BLaER1 treated with 17β-estradiol and CSF1 and Interleukin-3, amounts not matched to agents 10 nM and 100 nM (cell line): ENCODE measurements at regions not wholly inside any gene's neighbourhood (a gene's known extent, or its start where the extent isn't known, plus 50 kb on each side); places are given as distances from the start of the nearest gene placed in this dataset.

Source experiments
- H3K27ac ChIP-seq, 11 experiments: shearing (Covaris generic); formaldehyde crosslinking; 2 replicates each; pipeline ENCODE4 v1.8.1; 2022
- H3K27me3 ChIP-seq, 11 experiments: shearing (Covaris generic); formaldehyde crosslinking; 2 replicates each; pipeline ENCODE4 v1.8.1; 2022
- H3K36me3 ChIP-seq, 11 experiments: shearing (Covaris generic); formaldehyde crosslinking; 2 replicates each; pipeline ENCODE4 v1.8.1; 2022
- H3K4me1 ChIP-seq, 10 experiments: shearing (Covaris generic); formaldehyde crosslinking; 2 replicates each; pipeline ENCODE4 v1.8.1; 2022
- H3K4me2 ChIP-seq, 11 experiments: shearing (Covaris generic); formaldehyde crosslinking; 2 replicates each; pipeline ENCODE4 v1.8.1; 2022
- H3K4me3 ChIP-seq, 10 experiments: shearing (Covaris generic); formaldehyde crosslinking; 2 replicates each; pipeline ENCODE4 v1.8.1; 2022
- H3K9ac ChIP-seq, 11 experiments: shearing (Covaris generic); formaldehyde crosslinking; 2 replicates each; pipeline ENCODE4 v1.8.1; 2022
- H3K9me3 ChIP-seq, 11 experiments: shearing (Covaris generic); formaldehyde crosslinking; replicated peaks in 1 of 11; 2 replicates each; pipeline ENCODE4 v1.8.1; 2022
- H4K20me1 ChIP-seq, 11 experiments: shearing (Covaris generic); formaldehyde crosslinking; 2 replicates each; pipeline ENCODE4 v1.8.1; 2022
- Cebpa-rat ChIP-seq, 11 experiments: shearing (Covaris generic); IDR thresholded peaks; 2 replicates each; pipeline ENCODE4 v1.8.1; 2022

DNA sequence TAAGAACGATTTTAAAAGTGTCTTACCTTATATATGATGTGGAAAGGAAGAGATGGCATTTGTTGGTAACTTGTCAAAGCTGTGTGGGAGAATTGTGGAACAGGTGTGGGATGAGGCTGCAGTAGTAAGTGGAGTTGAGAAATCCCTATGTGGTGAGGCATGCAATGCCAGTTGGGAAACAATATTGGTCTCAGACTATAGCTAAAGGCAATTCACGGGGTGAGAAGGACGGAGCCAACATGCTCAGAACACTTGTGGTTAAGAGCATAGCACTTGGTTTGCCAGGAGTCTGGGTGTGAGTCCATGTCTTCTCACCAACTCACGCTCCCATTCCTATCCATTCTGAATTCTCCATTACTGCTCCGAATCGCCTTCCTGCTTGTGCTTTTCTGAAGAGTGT lies 615.6 kb upstream of the ADAMTS9 start:
- H3K9ac ChIP-seq: no peak overlapping the region
- no peaks in the 10 kb centered on the region for H3K4me1 ChIP-seq
- no peaks in the 10 kb centered on the region for H3K9me3 ChIP-seq
- no peak overlapping the region for H3K27ac ChIP-seq
- no peaks in the 10 kb centered on the region for H3K36me3 ChIP-seq
- H3K4me3 ChIP-seq: no peak overlapping the region
- no peaks in the 10 kb centered on the region for H3K27me3 ChIP-seq
- no peak for TF ChIP-seq Cebpa-rat (IDR thresholded peaks at IDR 0.05)
- H3K4me2 ChIP-seq: no peak overlapping the region
- no peaks in the 10 kb centered on the region for H4K20me1 ChIP-seq

DNA sequence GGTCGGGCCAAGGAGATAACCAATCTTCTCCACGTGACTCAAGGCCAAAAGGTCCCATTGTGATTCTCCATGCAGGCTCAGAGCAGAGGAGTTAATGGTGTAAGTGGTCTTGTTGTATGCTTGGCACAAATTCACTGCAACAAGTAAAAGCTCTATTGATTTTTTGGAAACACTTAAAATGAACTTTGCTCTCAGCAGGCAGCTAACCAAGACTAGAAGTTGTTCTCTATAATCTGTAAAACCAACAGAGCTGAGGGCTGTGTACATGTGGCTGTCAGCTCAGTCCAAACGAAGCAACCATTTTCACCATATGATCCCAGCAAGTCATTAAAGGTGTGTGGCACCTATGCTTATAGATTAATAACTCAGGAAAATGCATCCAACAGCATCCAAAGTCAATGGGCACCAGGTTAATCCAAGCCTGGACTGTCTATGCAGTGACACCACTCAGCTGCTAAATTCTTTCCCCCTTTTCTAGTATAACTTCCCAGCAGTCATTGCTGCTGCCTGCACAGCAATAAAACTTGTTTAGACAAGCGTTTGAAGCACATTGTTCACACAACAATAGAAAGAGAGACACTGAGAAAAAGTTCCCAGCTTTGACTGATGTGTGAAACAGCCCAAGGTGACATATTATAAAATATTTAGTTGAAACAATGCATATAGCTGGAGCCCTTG lies 603.8 kb upstream of the ADAMTS9 start:
- Histone ChIP-seq H3K27ac (no peak overlapping the region), H3K9me3 (no peaks in the 10 kb centered on the region), H4K20me1 (no peaks in the 10 kb centered on the region), H3K4me1 (no peaks in the 10 kb centered on the region), H3K4me2 (no peak overlapping the region), H3K27me3 (no peaks in the 10 kb centered on the region), H3K36me3 (no peaks in the 10 kb centered on the region), H3K4me3 (no peak overlapping the region), H3K9ac (no peak overlapping the region)
- no peak for TF ChIP-seq Cebpa-rat (IDR thresholded peaks at IDR 0.05)

DNA sequence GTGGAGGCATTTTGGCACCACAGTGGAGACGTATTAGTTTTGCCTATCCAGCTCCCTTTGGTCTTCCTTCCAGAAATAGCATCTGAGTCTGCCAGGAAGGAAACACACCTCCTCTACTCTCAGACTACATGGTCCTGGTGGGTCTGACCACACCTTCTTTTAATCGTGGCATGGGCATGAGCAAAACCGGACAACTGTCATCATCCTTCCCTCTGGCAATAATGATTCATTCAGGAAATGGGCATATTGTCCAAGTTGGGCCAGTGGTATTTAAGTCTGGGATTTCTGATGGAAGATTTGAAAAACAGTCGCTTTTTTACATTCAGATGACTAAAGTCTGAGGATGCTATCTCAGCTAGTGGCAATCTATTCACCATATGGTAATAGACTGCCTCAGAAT lies 601.0 kb upstream of the ADAMTS9 start:
- TF ChIP-seq Cebpa-rat (IDR thresholded peaks at IDR 0.05): no peak

DNA sequence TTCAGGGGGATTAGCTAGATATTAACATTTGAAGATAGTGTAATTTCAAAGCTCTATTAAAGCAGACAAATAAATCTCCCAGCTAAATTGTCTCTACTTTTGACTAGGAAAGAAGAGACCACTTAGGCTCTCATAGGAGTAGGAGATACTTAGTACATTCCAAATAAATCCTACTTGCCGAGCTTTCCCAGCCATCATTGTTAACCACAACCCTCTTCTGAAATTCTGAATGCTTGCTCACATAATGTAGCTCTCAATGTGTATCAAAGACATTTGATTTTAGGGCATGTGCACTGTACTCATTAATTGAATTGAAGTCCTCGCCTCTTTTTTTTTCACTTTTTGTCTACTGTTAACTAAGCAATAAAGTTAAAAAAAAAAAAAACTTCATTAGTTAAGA lies 598.2 kb upstream of the ADAMTS9 start:
- H3K9ac ChIP-seq: no peak overlapping the region
- TF ChIP-seq Cebpa-rat (IDR thresholded peaks at IDR 0.05): no peak

More for the DNA sequence above, 601.0 kb upstream of the ADAMTS9 start:
- H3K4me2 ChIP-seq: no peak overlapping the region
- no peaks in the 10 kb centered on the region for H3K36me3 ChIP-seq
- H3K27ac ChIP-seq: no peak overlapping the region
- no peaks in the 10 kb centered on the region for H3K9me3 ChIP-seq
- H3K9ac ChIP-seq: no peak overlapping the region
- no peaks in the 10 kb centered on the region for H4K20me1 ChIP-seq
- H3K4me3 ChIP-seq: no peak overlapping the region
- no peaks in the 10 kb centered on the region for H3K4me1 ChIP-seq
- no peaks in the 10 kb centered on the region for H3K27me3 ChIP-seq

DNA sequence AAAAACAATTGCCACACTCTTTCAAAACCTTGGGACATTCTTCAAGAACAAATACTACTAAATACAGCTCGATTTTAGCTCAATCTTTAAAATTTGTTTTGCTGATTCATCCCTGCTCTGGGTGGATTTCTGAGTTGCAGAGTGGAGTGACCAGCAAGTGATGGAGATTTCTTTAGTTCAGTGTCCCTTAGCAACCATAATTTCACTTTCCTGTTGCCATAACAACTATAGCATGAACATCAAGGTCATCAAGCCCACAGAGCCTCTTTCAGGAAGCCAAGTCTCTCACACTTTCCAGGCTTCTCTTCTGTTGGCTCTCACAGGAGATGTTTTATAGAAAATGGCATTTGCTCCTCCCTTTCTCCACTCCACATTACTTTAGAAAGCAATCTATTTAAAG lies 597.2 kb upstream of the ADAMTS9 start:
- H3K27me3 ChIP-seq: no peaks in the 10 kb centered on the region

More for the DNA sequence above, 598.2 kb upstream of the ADAMTS9 start:
- Histone ChIP-seq H3K27me3 (no peaks in the 10 kb centered on the region), H3K36me3 (no peaks in the 10 kb centered on the region), H3K27ac (no peak overlapping the region), H3K4me3 (no peak overlapping the region), H3K4me2 (no peak overlapping the region), H4K20me1 (no peaks in the 10 kb centered on the region), H3K4me1 (peaks cover 0 to 12% (median 0%) of the 10 kb centered on the region in 10 experiments; a peak in 4 of 20 replicates), H3K9me3 (no peaks in the 10 kb centered on the region)

DNA sequence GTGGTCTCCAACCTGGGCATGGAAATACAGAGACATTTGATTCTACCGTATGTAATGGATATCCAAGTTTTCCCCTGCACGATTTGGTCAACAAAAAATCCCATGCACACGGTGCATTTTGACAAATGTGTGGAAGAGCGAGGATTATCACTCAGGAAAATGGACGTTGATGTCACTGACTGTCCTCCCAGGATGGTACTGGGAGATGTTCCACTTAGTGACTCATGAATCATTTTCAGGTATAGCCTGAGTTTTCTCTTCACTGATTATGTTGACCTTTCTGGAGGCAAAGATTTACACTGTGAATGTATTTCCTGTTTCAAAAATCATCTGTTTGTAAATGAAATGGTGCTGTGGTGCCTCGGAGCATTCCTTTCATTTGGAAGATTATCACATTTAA lies 596.7 kb upstream of the ADAMTS9 start:
- Histone ChIP-seq H3K9me3 (no peaks in the 10 kb centered on the region), H3K27ac (no peak overlapping the region), H4K20me1 (no peaks in the 10 kb centered on the region), H3K27me3 (no peaks in the 10 kb centered on the region), H3K4me2 (no peak overlapping the region), H3K4me3 (no peak overlapping the region), H3K4me1 (peaks cover 0 to 12% (median 0%) of the 10 kb centered on the region in 10 experiments; a peak in 4 of 20 replicates), H3K36me3 (no peaks in the 10 kb centered on the region), H3K9ac (no peak overlapping the region)
- TF ChIP-seq Cebpa-rat (IDR thresholded peaks at IDR 0.05): no peak

More for the DNA sequence above, 597.2 kb upstream of the ADAMTS9 start:
- no peak for TF ChIP-seq Cebpa-rat (IDR thresholded peaks at IDR 0.05)
- Histone ChIP-seq H3K9ac (no peak overlapping the region), H3K36me3 (no peaks in the 10 kb centered on the region), H3K9me3 (no peaks in the 10 kb centered on the region), H3K27ac (no peak overlapping the region), H3K4me3 (no peak overlapping the region), H3K4me1 (peaks cover 0 to 12% (median 0%) of the 10 kb centered on the region in 10 experiments; a peak in 4 of 20 replicates), H4K20me1 (no peaks in the 10 kb centered on the region), H3K4me2 (no peak overlapping the region)

DNA sequence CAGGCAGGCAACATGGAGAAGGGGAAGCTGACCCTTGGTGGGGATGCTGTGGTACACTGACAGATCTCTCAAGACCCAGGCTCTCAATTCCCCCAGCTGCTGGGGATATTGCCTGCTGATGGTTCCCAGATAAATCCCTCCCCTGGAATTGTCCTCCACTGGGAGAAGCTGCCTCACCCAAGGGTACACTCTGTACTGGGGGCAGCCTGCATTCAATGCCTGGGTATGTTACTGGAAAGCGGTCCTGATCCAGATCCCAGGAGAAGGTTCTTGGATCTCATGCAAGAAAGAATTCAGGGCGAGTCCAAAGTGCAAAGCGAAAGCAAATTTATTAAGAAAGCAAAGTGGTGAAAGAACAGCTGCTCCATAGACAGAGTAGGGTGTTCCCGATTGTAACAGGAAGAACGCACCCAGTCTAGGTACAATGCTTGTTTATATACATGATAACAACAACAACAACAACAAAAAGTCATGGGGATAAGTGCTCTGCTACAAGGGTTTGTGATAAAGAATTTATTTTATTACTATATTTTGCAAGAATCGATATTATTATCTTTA lies 591.5 kb upstream of the ADAMTS9 start:
- Histone ChIP-seq H3K4me1 (peaks cover 0 to 12% (median 0%) of the 10 kb centered on the region in 10 experiments; a peak in 4 of 20 replicates), H3K4me3 (no peak overlapping the region), H3K9me3 (no peaks in the 10 kb centered on the region), H3K27me3 (no peaks in the 10 kb centered on the region), H3K27ac (no peak overlapping the region), H3K36me3 (no peaks in the 10 kb centered on the region), H3K4me2 (no peak overlapping the region), H3K9ac (no peak overlapping the region), H4K20me1 (no peaks in the 10 kb centered on the region)
- no peak for TF ChIP-seq Cebpa-rat (IDR thresholded peaks at IDR 0.05)

DNA sequence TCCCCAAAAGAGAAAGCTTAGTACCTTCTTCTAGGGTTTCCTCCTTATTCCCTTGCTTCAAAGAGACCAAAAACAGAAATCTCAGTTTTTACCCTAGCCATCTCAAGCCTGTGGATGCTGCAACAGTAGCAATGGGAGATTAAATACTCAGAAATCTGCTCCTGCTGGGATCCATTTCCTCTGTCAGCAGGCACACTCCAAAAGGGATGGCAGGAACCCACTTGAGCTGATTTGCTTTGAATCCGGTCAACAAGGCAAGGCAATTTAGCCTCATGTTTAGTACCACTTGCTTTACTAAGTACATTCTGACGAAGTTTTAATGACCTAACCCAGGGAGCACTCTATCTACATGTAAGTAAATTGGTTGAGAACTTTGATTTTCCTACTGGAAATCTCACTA lies 590.0 kb upstream of the ADAMTS9 start:
- no peaks in the 10 kb centered on the region for H3K9me3 ChIP-seq
- H3K36me3 ChIP-seq: no peaks in the 10 kb centered on the region
- H3K4me3 ChIP-seq: no peak overlapping the region
- TF ChIP-seq Cebpa-rat (IDR thresholded peaks at IDR 0.05): no peak
- no peaks in the 10 kb centered on the region for H3K27me3 ChIP-seq
- H4K20me1 ChIP-seq: no peaks in the 10 kb centered on the region
- H3K4me1 ChIP-seq: peaks cover 0 to 12% (median 0%) of the 10 kb centered on the region in 10 experiments; a peak in 4 of 20 replicates
- H3K4me2 ChIP-seq: no peak overlapping the region
- H3K9ac ChIP-seq: no peak overlapping the region
- no peak overlapping the region for H3K27ac ChIP-seq

DNA sequence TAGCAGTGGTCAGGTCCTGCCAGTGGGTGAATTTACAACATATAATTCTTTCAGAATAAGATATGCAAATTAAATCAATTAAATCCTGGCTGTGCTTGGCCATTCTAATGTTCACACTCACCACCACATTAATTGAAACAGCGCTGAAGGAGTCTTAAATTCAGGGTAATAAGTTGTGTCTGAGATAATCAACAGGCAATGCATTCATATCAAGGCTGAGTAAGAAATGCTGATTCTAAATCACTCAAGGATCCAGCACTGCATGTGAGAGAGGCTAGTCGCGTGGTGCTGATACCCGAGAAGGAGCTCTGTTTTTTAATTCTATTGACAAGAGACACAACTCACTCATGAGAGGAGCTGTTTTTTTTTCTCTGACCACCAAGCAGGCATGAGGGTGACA lies 588.8 kb upstream of the ADAMTS9 start:
- peaks cover 0 to 1% (median 0%) of the 10 kb centered on the region in 10 experiments; a peak in 1 of 20 replicates for H3K4me1 ChIP-seq
- H3K9me3 ChIP-seq: no peaks in the 10 kb centered on the region
- H3K27ac ChIP-seq: no peak overlapping the region
- no peak overlapping the region for H3K4me2 ChIP-seq
- no peaks in the 10 kb centered on the region for H3K36me3 ChIP-seq
- TF ChIP-seq Cebpa-rat (IDR thresholded peaks at IDR 0.05): no peak
- no peak overlapping the region for H3K4me3 ChIP-seq
- H3K9ac ChIP-seq: no peak overlapping the region
- no peaks in the 10 kb centered on the region for H4K20me1 ChIP-seq
- H3K27me3 ChIP-seq: no peaks in the 10 kb centered on the region

DNA sequence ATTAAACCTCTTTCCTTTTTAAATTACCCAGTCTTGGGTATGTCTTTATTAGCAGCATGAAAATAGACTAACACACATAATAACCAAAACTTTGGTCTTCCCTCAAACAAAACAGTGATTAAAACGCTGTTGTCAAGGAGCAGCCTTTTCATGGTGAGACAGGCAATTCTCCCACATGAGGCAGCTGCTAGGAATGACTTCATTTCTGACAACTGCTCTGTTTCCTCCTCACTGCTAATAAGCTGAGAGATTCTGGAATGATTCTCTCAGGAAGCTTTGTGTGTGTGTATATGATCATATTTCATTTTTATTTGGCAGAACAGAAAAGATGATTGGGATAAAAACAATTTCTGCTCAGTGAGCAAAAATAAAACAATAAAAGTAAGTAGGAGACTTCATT lies 580.6 kb upstream of the ADAMTS9 start:
- H3K4me1 ChIP-seq: no peaks in the 10 kb centered on the region
- no peak overlapping the region for H3K4me2 ChIP-seq
- H3K4me3 ChIP-seq: no peak overlapping the region
- H3K9ac ChIP-seq: no peak overlapping the region
- H4K20me1 ChIP-seq: no peaks in the 10 kb centered on the region
- H3K27ac ChIP-seq: no peak overlapping the region
- H3K36me3 ChIP-seq: no peaks in the 10 kb centered on the region
- TF ChIP-seq Cebpa-rat (IDR thresholded peaks at IDR 0.05): no peak
- H3K27me3 ChIP-seq: no peaks in the 10 kb centered on the region
- H3K9me3 ChIP-seq: peaks cover 0 to 14% (median 6%) of the 10 kb centered on the region in 11 experiments; a peak in 7 of 22 replicates
